ENCODE measurements at regions not wholly inside any gene's neighbourhood (a gene's known extent, or its start where the extent isn't known, plus 50 kb on each side); places are given as distances from the start of the nearest gene placed in this dataset.

DNA sequence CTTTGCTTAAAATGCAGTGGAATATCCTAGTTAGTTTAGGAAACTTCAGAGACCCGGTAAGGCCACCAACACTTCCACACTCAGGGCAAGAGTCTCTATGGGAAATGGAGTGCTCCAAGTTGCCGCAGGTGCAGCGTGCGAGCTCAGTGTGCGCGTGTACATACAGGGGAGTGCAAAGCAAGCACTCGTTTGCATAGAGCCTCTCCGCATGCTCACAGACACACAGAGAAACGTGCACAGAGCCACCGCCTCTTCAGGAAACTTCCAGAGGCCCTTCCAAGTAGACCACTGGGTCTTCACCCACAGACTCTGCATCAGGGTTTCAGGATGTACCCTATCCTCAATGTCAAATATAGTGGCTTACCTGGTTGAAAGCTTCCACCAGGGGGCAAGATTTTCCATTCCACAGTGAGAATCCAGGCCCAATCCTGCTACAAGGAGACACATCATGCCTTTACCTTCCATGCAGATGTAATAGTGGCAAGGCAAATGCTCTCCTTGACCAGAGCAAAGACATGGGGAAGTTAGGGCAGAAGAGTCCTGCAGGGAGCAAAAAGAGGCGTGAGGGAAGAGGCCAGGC lies 513.0 kb upstream of the MYT1L start:
- Histone ChIP-seq H3K4me3 (ENCODE audit: low read depth, low read length, poor library complexity, severe bottlenecking) (no peak overlapping the region), H3K27ac (ENCODE audit: low read depth, low read length, poor library complexity, severe bottlenecking) (no peak overlapping the region), H3K36me3 (ENCODE audit: insufficient read depth, low read length) (no peaks in the 10 kb centered on the region), H3K9me3 (ENCODE audit: low read length) (no peaks in the 10 kb centered on the region), H3K4me1 (ENCODE audit: insufficient read depth, low read length, severe bottlenecking) (no peaks in the 10 kb centered on the region), H4K20me1 (ENCODE audit: insufficient read depth, low read length) (no peaks in the 10 kb centered on the region), H3K27me3 (ENCODE audit: insufficient read depth, low read length) (no peaks in the 10 kb centered on the region), H3F3A (ENCODE audit: insufficient read depth, low read length) (no peaks in the 10 kb centered on the region), H2AFZ (ENCODE audit: low read length) (no peak overlapping the region), H3K9ac (ENCODE audit: low read length) (no peak overlapping the region), H3K9me2 (ENCODE audit: low read depth, low read length) (no peaks in the 10 kb centered on the region), H3K4me2 (ENCODE audit: low read length) (no peak overlapping the region), H3K79me2 (ENCODE audit: insufficient read depth, low read length) (no peaks in the 10 kb centered on the region)
- TF ChIP-seq, protein P1, sequence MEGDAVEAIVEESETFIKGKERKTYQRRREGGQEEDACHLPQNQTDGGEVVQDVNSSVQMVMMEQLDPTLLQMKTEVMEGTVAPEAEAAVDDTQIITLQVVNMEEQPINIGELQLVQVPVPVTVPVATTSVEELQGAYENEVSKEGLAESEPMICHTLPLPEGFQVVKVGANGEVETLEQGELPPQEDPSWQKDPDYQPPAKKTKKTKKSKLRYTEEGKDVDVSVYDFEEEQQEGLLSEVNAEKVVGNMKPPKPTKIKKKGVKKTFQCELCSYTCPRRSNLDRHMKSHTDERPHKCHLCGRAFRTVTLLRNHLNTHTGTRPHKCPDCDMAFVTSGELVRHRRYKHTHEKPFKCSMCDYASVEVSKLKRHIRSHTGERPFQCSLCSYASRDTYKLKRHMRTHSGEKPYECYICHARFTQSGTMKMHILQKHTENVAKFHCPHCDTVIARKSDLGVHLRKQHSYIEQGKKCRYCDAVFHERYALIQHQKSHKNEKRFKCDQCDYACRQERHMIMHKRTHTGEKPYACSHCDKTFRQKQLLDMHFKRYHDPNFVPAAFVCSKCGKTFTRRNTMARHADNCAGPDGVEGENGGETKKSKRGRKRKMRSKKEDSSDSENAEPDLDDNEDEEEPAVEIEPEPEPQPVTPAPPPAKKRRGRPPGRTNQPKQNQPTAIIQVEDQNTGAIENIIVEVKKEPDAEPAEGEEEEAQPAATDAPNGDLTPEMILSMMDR (IDR thresholded peaks at IDR 0.05; ENCODE audit: low read length): peak; percentile 55; the same call in 1 of the 2 replicates
- TF ChIP-seq EZH2 (IDR thresholded peaks at IDR 0.05; ENCODE audit: borderline replicate concordance, low read length): no peak

DNA sequence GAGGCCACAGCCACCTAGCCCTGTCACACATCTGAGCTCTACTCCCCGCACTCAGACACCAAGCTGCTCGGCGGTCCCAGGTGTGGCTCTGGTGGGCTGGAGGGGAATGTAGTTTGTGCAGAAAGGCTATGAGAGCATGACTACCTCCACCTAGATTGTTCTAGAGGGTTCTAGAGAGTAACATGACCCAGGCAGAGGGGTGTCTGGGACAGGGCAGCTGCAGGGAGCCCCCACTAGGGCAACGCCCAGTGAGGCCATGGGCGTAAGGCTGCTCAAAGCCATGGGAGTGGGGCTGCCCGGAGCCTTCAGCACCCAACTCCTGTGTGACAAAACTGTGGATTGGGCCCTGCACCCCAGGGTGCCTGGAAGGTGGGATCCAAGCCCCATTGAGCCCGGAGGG lies 511.4 kb upstream of the MYT1L start:
- Histone ChIP-seq H3K79me2 (ENCODE audit: insufficient read depth, low read length) (no peaks in the 10 kb centered on the region), H3F3A (ENCODE audit: insufficient read depth, low read length) (no peaks in the 10 kb centered on the region), H3K9me2 (ENCODE audit: low read depth, low read length) (no peaks in the 10 kb centered on the region), H3K9ac (ENCODE audit: low read length) (no peak overlapping the region), H3K9me3 (ENCODE audit: low read length) (no peaks in the 10 kb centered on the region), H3K4me1 (ENCODE audit: insufficient read depth, low read length, severe bottlenecking) (no peaks in the 10 kb centered on the region), H3K4me2 (ENCODE audit: low read length) (no peak overlapping the region), H3K36me3 (ENCODE audit: insufficient read depth, low read length) (no peaks in the 10 kb centered on the region), H2AFZ (ENCODE audit: low read length) (no peak overlapping the region), H3K27ac (ENCODE audit: low read depth, low read length, poor library complexity, severe bottlenecking) (no peak overlapping the region), H3K4me3 (ENCODE audit: low read depth, low read length, poor library complexity, severe bottlenecking) (no peak overlapping the region), H4K20me1 (ENCODE audit: insufficient read depth, low read length) (no peaks in the 10 kb centered on the region), H3K27me3 (ENCODE audit: insufficient read depth, low read length) (no peaks in the 10 kb centered on the region)
- TF ChIP-seq EZH2 (IDR thresholded peaks at IDR 0.05; ENCODE audit: borderline replicate concordance, low read length): no peak
- TF ChIP-seq, protein P1 (IDR thresholded peaks at IDR 0.05; ENCODE audit: low read length): no peak

DNA sequence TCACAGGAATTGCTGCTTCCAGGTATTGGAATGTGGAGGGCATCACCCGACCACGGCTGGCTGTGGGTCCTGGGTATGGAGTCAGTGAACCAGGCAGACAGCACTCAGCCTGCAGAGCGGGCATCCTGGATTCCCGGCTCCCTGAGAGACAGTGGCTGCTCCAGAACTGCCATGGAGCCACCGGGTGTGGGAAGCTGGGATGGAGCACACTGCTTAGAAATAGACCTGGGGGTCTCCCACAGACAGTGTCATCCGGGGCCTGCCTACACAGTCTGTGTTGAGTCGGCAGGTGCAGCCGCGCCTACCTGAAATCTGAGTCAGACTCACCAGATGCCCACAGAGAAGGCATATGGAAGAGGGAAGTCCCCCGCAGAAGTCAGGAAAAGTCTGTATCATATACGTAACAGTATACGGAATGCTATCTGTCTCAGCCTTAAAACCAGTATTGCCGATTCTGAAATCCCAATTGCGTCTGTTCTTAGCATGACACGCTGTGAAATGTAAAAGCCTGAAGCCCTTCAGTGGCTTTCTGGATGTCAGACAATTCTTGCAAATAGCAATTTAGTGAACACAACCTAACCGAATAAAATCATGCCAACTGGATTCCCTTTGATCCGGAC lies 509.7 kb upstream of the MYT1L start:
- H3F3A ChIP-seq (ENCODE audit: insufficient read depth, low read length): no peaks in the 10 kb centered on the region
- no peaks in the 10 kb centered on the region for H3K9me3 ChIP-seq (ENCODE audit: low read length)
- no peak overlapping the region for H3K4me2 ChIP-seq (ENCODE audit: low read length)
- H3K79me2 ChIP-seq (ENCODE audit: insufficient read depth, low read length): no peaks in the 10 kb centered on the region
- H3K27me3 ChIP-seq (ENCODE audit: insufficient read depth, low read length): no peaks in the 10 kb centered on the region
- no peak overlapping the region for H3K4me3 ChIP-seq (ENCODE audit: low read depth, low read length, poor library complexity, severe bottlenecking)
- H3K4me1 ChIP-seq (ENCODE audit: insufficient read depth, low read length, severe bottlenecking): no peaks in the 10 kb centered on the region
- H3K9ac ChIP-seq (ENCODE audit: low read length): no peak overlapping the region
- no peaks in the 10 kb centered on the region for H3K9me2 ChIP-seq (ENCODE audit: low read depth, low read length)
- H4K20me1 ChIP-seq (ENCODE audit: insufficient read depth, low read length): no peaks in the 10 kb centered on the region
- H3K27ac ChIP-seq (ENCODE audit: low read depth, low read length, poor library complexity, severe bottlenecking): no peak overlapping the region
- TF ChIP-seq EZH2 (IDR thresholded peaks at IDR 0.05; ENCODE audit: borderline replicate concordance, low read length): no peak
- TF ChIP-seq, protein P1 (IDR thresholded peaks at IDR 0.05; ENCODE audit: low read length): no peak
- no peak overlapping the region for H2AFZ ChIP-seq (ENCODE audit: low read length)
- no peaks in the 10 kb centered on the region for H3K36me3 ChIP-seq (ENCODE audit: insufficient read depth, low read length)
